GM23248 (cell line): ENCODE measurements at regions not wholly inside any gene's neighbourhood (a gene's known extent, or its start where the extent isn't known, plus 50 kb on each side); places are given as distances from the start of the nearest gene placed in this dataset.

Experiments
- DNase-seq: peaks from one replicate; pipeline ENCODE4 v3.0.0-alpha.2; 2015
- H2AFZ ChIP-seq: fragments of 200-600 bp; sonication (generic); 2 replicates; pipeline ENCODE4 v1.6.1; 2016; ENCODE audit warnings: antibody characterized with exemption
- H3F3A ChIP-seq: fragments of 200-600 bp; sonication (generic); 2 replicates; pipeline ENCODE4 v1.6.1; 2016; ENCODE audit warnings: mild to moderate bottlenecking, antibody characterized with exemption, mixed run types; ENCODE audit not compliant: insufficient read depth
- H3K27ac ChIP-seq: fragments of 200-600 bp; sonication (generic); 2 replicates; pipeline ENCODE4 v1.5.1; 2016; ENCODE audit warnings: mild to moderate bottlenecking
- H3K27me3 ChIP-seq: fragments of 200-600 bp; sonication (generic); replicated peaks from 2 replicates; pipeline ENCODE4 v1.6.1; 2016; ENCODE audit warnings: mild to moderate bottlenecking; ENCODE audit not compliant: insufficient read depth
- H3K36me3 ChIP-seq: fragments of 200-600 bp; sonication (generic); 2 replicates; pipeline ENCODE4 v1.6.1; 2016; ENCODE audit warnings: low read depth, mild to moderate bottlenecking
- H3K4me1 ChIP-seq: fragments of 200-600 bp; sonication (generic); 2 replicates; pipeline ENCODE4 v1.6.1; 2016; ENCODE audit warnings: mild to moderate bottlenecking; ENCODE audit not compliant: insufficient read depth
- H3K4me2 ChIP-seq: fragments of 200-600 bp; sonication (generic); one replicate; pipeline ENCODE4 v1.6.1; 2016; ENCODE audit warnings: mild to moderate bottlenecking; ENCODE audit not compliant: unreplicated experiment
- H3K4me3 ChIP-seq: fragments of 200-600 bp; sonication (generic); 2 replicates; pipeline ENCODE4 v1.5.1; 2016; ENCODE audit warnings: mild to moderate bottlenecking
- H3K79me2 ChIP-seq: fragments of 200-600 bp; sonication (generic); 2 replicates; pipeline ENCODE4 v1.6.1; 2016; ENCODE audit warnings: mild to moderate bottlenecking; ENCODE audit not compliant: insufficient read depth
- H3K9ac ChIP-seq: fragments of 200-600 bp; sonication (generic); 2 replicates; pipeline ENCODE4 v1.6.1; 2016; ENCODE audit warnings: mild to moderate bottlenecking
- H3K9me2 ChIP-seq: fragments of 200-600 bp; sonication (generic); 2 replicates; pipeline ENCODE4 v1.6.1; 2016; ENCODE audit warnings: mixed run types, mild to moderate bottlenecking, moderate library complexity; ENCODE audit not compliant: insufficient read depth
- H3K9me3 ChIP-seq: fragments of 200-600 bp; sonication (generic); one replicate; pipeline ENCODE4 v1.6.1; 2017; ENCODE audit warnings: low read depth
- H4K20me1 ChIP-seq: fragments of 200-600 bp; sonication (generic); 2 replicates; pipeline ENCODE4 v1.6.0; 2016; ENCODE audit not compliant: insufficient read depth
- EZH2 ChIP-seq: fragments of 200-600 bp; sonication (generic); IDR thresholded peaks from 2 replicates; pipeline ENCODE4 v1.6.1; 2018; ENCODE audit warnings: antibody characterized with exemption, mild to moderate bottlenecking; ENCODE audit not compliant: insufficient read depth, poor library complexity, severe bottlenecking
- EZH2phosphoT487 ChIP-seq: fragments of 200-600 bp; sonication (generic); IDR thresholded peaks from 2 replicates; pipeline ENCODE4 v1.6.1; 2018; ENCODE audit warnings: antibody characterized with exemption, moderate library complexity, mild to moderate bottlenecking, low read depth; ENCODE audit not compliant: insufficient read depth
- WGBS, 2 experiments: methylation state at CpG; one replicate each; pipeline ENCODE4 v1.1.6; 2015 to 2017; ENCODE audit warnings: low lambda C conversion rate in 2 of 2, low coverage in 1 of 2; ENCODE audit errors: missing lambda C conversion rate in 2 of 2; 5-methylcytosine and 5-hydroxymethylcytosine counted together
- in situ Hi-C: fragments of 300-500 bp; cut with MboI; formaldehyde crosslinking; loops from 2 replicates; pipeline ENCODE4 v1.15.0; 2020

DNA sequence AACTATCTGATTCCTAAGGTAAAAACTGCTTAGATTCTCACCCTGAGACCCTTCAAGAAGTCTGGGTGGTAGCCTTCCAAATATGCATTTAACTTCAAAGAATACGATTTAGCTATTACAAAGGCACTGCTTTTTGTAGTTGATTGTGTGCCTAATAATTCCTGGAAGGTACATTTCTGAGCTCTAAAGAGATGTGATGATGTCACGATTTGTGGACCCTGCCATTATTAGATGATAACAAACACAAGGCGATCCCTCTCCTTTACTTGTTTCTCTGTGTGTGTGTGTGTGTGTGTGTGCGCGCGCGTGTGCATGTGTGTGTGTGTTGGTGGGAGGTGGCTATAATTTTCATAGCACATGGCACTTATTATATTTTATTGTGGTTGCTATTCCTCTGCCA, 70.9 kb downstream of the TFPI2 start:
- 72 to 74% methylated on average over 7 of the region's 7 CpGs for WGBS, 2 experiments
- no peak overlapping the region for H3K27ac ChIP-seq
- in situ Hi-C loops = no loop called here

DNA sequence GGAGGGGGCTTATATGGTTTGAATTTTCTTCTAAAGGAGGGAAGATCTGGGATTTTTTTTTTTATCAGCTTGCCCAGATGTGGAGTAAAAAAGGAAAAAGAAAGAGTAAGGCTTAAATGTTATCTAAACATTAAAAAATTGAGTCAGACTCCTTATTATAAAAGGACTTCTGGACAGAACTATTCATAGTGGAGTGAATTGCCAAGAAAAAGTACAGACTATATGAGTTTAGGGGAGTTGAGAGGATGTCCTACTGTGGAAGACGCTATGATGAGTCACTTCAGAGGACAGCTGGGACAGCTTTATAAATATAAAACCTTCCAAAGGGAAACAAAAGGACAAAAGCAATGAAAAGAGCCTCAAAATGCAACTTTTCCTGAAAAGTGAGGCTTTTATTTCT, 73.0 kb downstream of the TFPI2 start:
- Histone ChIP-seq H3K4me3 (no peak overlapping the region), H3K79me2 (no peaks in the 10 kb centered on the region), H3K36me3 (no peaks in the 10 kb centered on the region), H3K4me2 (no peak overlapping the region), H3K9ac (no peak overlapping the region), H4K20me1 (no peaks in the 10 kb centered on the region), H2AFZ (no peak overlapping the region), H3K27ac (no peak overlapping the region), H3K9me3 (no peaks in the 10 kb centered on the region), H3F3A (no peaks in the 10 kb centered on the region), H3K27me3 (no peaks in the 10 kb centered on the region), H3K4me1 (no peaks in the 10 kb centered on the region), H3K9me2 (no peaks in the 10 kb centered on the region)
- TF ChIP-seq EZH2 (no peak), EZH2phosphoT487 (no peak)
- DNase-seq = peak; percentile 26
- WGBS, 2 experiments = 10 to 14% methylated on average over 1 of the region's 1 CpG
- in situ Hi-C loops = no loop called here

More for the DNA sequence above, 70.9 kb downstream of the TFPI2 start:
- H3K27me3 ChIP-seq = no peaks in the 10 kb centered on the region
- no peak for TF ChIP-seq EZH2
- no peak for TF ChIP-seq EZH2phosphoT487
- H3K9ac ChIP-seq = no peak overlapping the region
- no peak overlapping the region for H3K4me2 ChIP-seq
- no peaks in the 10 kb centered on the region for H3K9me2 ChIP-seq
- no peaks in the 10 kb centered on the region for H3K36me3 ChIP-seq
- H3K4me3 ChIP-seq = no peak overlapping the region
- no peaks in the 10 kb centered on the region for H4K20me1 ChIP-seq
- DNase-seq = no peak
- no peaks in the 10 kb centered on the region for H3K4me1 ChIP-seq
- no peaks in the 10 kb centered on the region for H3K9me3 ChIP-seq
- no peak overlapping the region for H2AFZ ChIP-seq
- no peaks in the 10 kb centered on the region for H3F3A ChIP-seq
- no peaks in the 10 kb centered on the region for H3K79me2 ChIP-seq

DNA sequence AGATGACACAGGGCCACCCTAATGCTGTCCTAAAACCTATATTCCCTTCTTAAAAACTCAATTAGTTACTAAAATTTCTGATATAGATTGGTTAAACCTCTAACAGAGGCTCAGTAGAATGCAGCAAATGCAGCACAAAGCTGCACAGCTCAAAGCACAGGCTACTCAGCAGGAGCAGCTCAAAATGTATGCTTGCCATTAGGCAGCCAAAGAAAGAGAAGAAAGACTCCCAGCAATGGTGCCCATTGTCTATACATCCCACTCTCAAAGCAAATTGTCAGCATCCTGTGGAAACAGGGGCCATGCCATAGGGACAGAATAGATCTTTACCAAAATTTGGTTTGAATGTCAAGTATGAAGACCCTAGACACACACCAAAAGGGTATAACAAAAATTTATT, 73.5 kb downstream of the TFPI2 start:
- no peak overlapping the region for H3K9ac ChIP-seq

DNA sequence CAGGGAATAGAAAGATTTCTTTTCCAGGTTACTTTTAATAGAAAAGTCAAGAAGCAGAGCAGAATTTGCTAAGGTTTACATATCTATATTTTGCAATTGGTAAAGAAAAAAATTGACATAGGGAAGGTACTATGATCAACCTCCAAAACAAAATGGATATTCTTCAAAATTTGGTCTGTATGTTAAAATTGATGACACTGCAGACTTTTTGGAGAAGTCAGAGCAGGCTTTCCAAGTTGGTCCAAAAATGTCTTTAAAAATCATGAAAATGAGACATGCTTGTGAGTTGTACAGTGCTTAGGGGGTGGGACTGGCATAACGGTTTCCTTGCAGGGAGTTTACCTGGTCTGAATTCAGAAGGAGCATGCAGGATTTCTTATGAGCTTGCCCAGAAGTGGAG, 77.0 kb downstream of the TFPI2 start:
- H3K4me2 ChIP-seq = no peak overlapping the region
- H3K4me1 ChIP-seq = no peaks in the 10 kb centered on the region
- 23 to 45% methylated on average over 1 of the region's 1 CpG for WGBS, 2 experiments
- in situ Hi-C loops = no loop called here
- H3K36me3 ChIP-seq = no peaks in the 10 kb centered on the region
- no peak overlapping the region for H2AFZ ChIP-seq
- no peak for DNase-seq
- H3K9me2 ChIP-seq = no peaks in the 10 kb centered on the region
- no peaks in the 10 kb centered on the region for H3K79me2 ChIP-seq
- TF ChIP-seq EZH2phosphoT487 (no peak), EZH2 (no peak)
- no peaks in the 10 kb centered on the region for H3F3A ChIP-seq
- H3K9ac ChIP-seq = no peak overlapping the region
- H3K9me3 ChIP-seq = no peaks in the 10 kb centered on the region
- H3K27ac ChIP-seq = no peak overlapping the region
- no peaks in the 10 kb centered on the region for H4K20me1 ChIP-seq
- no peak overlapping the region for H3K4me3 ChIP-seq
- H3K27me3 ChIP-seq = no peaks in the 10 kb centered on the region

More for the DNA sequence above, 73.5 kb downstream of the TFPI2 start:
- H4K20me1 ChIP-seq = no peaks in the 10 kb centered on the region
- in situ Hi-C loops = no loop called here
- no peak for DNase-seq
- no peak overlapping the region for H3K27ac ChIP-seq
- H2AFZ ChIP-seq = no peak overlapping the region
- TF ChIP-seq EZH2 = no peak
- no peak for TF ChIP-seq EZH2phosphoT487
- H3K4me1 ChIP-seq = no peaks in the 10 kb centered on the region
- H3K4me3 ChIP-seq = no peak overlapping the region
- H3K36me3 ChIP-seq = no peaks in the 10 kb centered on the region
- H3K27me3 ChIP-seq = no peaks in the 10 kb centered on the region
- H3K4me2 ChIP-seq = no peak overlapping the region
- no peaks in the 10 kb centered on the region for H3F3A ChIP-seq
- H3K9me3 ChIP-seq = no peaks in the 10 kb centered on the region
- no peaks in the 10 kb centered on the region for H3K9me2 ChIP-seq
- H3K79me2 ChIP-seq = no peaks in the 10 kb centered on the region

DNA sequence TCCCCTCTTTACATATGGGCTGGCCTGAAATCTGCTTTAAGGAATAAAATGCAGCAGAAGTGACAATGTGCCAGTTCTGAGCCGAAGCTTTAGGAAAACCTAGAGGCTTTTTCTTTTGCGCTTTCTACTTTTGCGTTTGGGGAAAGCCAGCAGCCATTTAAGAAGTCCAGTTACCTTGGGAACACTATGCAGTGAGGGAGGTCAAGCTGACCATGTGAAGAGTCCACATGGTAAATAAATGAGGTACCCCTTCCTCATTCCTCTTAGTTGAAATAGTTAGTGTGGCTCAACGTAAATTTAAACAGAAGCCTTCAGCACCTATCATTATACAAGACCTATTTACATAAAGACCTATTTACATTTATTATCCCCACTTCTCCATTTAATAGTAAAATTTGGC, 78.5 kb downstream of the TFPI2 start:
- H3K9ac ChIP-seq = no peak overlapping the region
- no peak for DNase-seq
- H4K20me1 ChIP-seq = no peaks in the 10 kb centered on the region
- H3K27ac ChIP-seq = no peak overlapping the region
- in situ Hi-C loops = no loop called here
- no peaks in the 10 kb centered on the region for H3K79me2 ChIP-seq
- H3K36me3 ChIP-seq = no peaks in the 10 kb centered on the region
- H2AFZ ChIP-seq = no peak overlapping the region
- WGBS, 2 experiments = 72 to 73% methylated on average over 4 of the region's 4 CpGs
- no peak overlapping the region for H3K4me3 ChIP-seq
- H3K4me2 ChIP-seq = no peak overlapping the region
- no peaks in the 10 kb centered on the region for H3K9me3 ChIP-seq
- H3K27me3 ChIP-seq = no peaks in the 10 kb centered on the region
- H3K9me2 ChIP-seq = no peaks in the 10 kb centered on the region
- no peaks in the 10 kb centered on the region for H3K4me1 ChIP-seq
- TF ChIP-seq EZH2phosphoT487 (no peak), EZH2 (no peak)
- no peaks in the 10 kb centered on the region for H3F3A ChIP-seq
